Endothelial cell of umbilical vein (primary cell): ENCODE measurements at regions not wholly inside any gene's neighbourhood (a gene's known extent, or its start where the extent isn't known, plus 50 kb on each side); places are given as distances from the start of the nearest gene placed in this dataset.

Source experiments
- FOS ChIP-seq: IDR thresholded peaks from 2 replicates; pipeline ENCODE4 v1.6.1; 2011; ENCODE audit warnings: mild to moderate bottlenecking, low read length, moderate library complexity, borderline replicate concordance; ENCODE audit not compliant: insufficient read depth
- GATA2 ChIP-seq: IDR thresholded peaks from 2 replicates; pipeline ENCODE4 v1.7.0; 2011; ENCODE audit warnings: low read depth, mild to moderate bottlenecking, moderate library complexity, mixed read lengths, low read length; ENCODE audit not compliant: insufficient read length, insufficient read depth
- POLR2A ChIP-seq: IDR thresholded peaks from 2 replicates; pipeline ENCODE4 v1.6.1; 2012; ENCODE audit warnings: low read depth, mild to moderate bottlenecking, control low read depth, low read length
- TF ChIP-seq, protein P1 (sequence below), 2 donors: IDR thresholded peaks; 1 replicate in 1 of 2; 2 replicates in 1 of 2; pipeline ENCODE4 v1.5.1; 2011; ENCODE audit warnings: low read length in 2 of 2, mild to moderate bottlenecking in 2 of 2, moderate library complexity in 2 of 2, control low read depth in 1 of 2, inconsistent platforms in 1 of 2, low read depth in 1 of 2; ENCODE audit not compliant: insufficient read depth in 1 of 2; ENCODE audit errors: extremely low read depth in 1 of 2

DNA sequence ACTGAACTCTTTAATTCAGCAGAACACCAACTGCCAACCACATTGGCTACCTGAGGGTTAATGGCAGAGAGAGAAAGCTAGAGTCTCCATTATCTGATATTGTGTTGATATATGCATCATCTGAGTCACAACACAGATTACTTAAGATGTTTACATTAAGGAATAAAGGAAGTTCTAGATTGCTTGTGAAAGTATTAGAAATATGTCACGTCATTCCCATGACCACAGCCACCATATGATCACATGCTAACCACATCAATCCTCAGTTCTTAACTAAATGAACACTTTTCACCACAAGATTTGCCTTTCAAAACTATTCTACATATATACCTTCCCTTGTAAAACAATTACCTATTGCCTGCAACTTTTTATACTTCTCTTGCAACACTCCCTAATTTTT lies 337.9 kb downstream of the FGFR2 start:
- TF ChIP-seq, protein P1, sequence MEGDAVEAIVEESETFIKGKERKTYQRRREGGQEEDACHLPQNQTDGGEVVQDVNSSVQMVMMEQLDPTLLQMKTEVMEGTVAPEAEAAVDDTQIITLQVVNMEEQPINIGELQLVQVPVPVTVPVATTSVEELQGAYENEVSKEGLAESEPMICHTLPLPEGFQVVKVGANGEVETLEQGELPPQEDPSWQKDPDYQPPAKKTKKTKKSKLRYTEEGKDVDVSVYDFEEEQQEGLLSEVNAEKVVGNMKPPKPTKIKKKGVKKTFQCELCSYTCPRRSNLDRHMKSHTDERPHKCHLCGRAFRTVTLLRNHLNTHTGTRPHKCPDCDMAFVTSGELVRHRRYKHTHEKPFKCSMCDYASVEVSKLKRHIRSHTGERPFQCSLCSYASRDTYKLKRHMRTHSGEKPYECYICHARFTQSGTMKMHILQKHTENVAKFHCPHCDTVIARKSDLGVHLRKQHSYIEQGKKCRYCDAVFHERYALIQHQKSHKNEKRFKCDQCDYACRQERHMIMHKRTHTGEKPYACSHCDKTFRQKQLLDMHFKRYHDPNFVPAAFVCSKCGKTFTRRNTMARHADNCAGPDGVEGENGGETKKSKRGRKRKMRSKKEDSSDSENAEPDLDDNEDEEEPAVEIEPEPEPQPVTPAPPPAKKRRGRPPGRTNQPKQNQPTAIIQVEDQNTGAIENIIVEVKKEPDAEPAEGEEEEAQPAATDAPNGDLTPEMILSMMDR (IDR thresholded peaks at IDR 0.05; ENCODE audit: extremely low read depth in 1 of 2, insufficient read depth in 1 of 2, low read depth in 1 of 2, low read length in 2 of 2): no peak
- TF ChIP-seq FOS (no peak), GATA2 (no peak), POLR2A (no peak)
